GM18861 (cell line): ENCODE measurements at regions not wholly inside any gene's neighbourhood (a gene's known extent, or its start where the extent isn't known, plus 50 kb on each side); places are given as distances from the start of the nearest gene placed in this dataset.
"Not testable (repeated sequence)": the region's sequence is repeated elsewhere in the genome, so short reads cannot be mapped to it uniquely, and the experiment has no call there.

ENCODE experiments used
- ATAC-seq: cut with Tn5 transposase; IDR thresholded peaks from one replicate; pipeline ENCODE4 v1.9.1; 2021; ENCODE audit not compliant: unreplicated experiment

DNA sequence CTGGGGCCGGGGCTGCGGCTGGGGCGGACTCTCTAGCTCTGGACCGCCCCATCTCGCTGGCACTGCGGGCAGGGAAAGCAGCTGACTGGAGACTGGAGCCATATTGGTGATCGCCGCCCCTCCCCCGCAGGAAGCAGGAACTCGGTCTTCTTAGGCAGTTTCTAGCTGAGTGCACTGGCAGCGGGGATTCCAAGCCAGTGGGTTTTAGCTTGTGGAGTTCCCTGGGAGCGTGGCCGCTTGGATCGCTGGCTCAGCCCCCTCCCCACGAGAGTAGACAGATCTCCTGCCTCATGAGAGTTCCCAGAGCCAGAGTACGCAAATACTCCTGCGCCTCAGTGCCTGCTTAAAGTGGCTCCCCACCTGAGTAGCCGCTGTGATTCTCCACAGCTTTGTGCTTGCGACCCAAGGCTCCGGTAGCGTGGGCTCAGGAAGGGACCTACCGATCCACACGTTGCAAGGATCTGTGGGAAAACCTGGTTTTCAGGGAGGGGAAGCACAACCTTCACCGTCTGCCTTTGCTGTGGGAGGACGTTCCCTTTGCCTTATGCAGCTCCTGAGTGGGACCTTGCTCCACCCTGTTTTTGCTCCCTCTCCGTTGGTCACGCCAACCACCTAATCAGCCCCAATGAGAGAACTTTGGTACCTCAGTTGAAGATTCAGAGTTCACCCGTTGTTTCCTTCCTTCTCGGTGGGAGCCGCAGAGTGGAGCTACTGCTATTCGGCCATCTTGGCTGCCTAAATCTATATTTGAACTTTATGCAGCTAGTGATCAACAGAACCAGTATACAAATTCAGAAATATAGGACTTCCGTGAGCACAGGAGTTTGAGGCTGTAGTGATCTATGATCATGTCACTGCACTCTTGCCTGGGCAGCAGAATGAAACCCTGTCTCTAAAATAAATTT lies 803.9 kb upstream of the PCDH10 start:
- ATAC-seq, result no peak

DNA sequence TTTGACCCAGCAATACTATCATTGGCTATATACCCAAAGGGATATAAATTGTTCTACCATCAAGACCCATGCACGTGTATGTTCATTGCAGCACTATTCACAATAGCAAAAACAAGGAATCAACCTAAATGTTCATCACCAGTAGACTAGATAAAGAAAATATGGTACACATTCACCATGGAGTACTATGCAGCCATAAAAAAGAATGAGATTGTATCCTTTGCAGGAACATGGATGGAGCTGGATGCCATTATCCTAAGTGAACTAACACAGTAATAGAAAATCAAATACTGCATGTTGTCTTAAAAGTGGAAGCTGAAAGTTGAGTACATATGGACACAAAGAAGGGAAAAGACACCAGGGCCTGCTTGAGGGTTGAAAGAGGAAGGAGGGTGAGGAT lies 803.1 kb upstream of the PCDH10 start:
- ATAC-seq, result no peak

- ATAC-seq, result not testable (repeated sequence)
Measured at GRCh38 chr4:132351606-132352005, 797.5 kb upstream of the PCDH10 start.

DNA sequence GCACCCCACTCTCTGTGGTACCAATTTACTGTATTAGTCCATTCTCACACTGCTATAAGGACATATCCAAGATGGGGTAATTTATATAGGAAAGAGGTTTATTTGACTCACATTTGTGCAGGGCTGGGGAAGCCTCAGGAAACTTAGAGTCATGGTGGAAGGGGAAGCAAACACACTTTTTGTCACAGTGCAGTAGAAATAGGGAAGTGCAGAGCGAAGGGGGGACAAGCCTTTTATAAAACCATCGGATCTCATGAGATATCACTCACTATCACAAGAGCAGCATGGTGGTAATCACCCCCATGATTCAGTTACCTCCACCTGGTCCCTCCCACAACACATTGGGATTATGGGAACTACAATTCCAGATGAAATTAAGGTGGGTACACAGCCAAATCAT lies 766.9 kb upstream of the PCDH10 start:
- no peak for ATAC-seq

DNA sequence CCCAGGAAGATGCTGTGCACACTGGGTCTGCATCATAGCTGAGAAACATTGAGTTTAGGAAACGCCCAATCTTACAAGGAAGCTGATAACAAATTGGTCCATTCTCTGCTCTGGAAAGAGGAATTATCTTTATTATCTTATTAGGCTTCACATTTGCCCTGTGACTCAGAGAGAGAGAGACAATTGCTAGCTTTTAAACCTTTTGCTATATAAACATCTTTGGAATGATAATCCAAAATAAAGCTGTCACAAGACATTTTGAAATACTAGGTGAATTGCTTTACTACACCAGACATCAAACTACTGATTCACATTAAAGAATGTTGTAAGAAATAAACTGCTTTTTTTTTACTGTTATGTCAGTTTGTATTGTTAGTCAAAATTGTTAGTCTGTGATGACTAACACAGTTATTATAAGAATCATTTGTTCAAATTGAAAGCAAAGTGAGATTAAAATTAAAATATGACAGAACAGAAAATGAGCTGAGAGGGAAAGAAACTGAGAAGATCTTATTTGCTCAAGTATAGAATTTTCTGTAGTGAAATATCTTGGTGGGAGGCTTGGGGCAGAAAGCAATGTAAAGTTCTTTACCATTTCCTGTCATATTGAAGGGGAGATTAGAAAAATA lies 765.4 kb upstream of the PCDH10 start:
- ATAC-seq, result no peak

- no peak for ATAC-seq
Measured at GRCh38 chr4:132384709-132385108, 764.4 kb upstream of the PCDH10 start.

DNA sequence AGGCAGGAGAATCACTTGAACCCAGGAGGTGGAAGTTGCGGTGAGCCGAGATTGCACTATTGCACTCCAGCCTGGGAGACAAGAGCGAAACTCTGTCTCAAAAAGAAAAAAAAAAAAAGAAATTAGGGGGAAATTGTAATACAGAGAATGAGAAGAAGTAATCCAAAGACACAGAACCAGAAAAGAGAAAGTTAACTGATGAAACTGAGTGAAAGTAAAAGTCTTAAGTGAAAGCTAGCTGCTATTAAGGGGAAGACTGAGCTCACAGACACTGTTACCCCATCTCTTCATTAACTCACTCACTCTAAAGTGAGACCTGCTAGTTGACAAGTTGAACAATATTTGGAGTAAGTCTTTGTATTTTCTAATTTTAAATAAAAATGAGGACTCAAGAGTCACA lies 763.0 kb upstream of the PCDH10 start:
- no peak for ATAC-seq

DNA sequence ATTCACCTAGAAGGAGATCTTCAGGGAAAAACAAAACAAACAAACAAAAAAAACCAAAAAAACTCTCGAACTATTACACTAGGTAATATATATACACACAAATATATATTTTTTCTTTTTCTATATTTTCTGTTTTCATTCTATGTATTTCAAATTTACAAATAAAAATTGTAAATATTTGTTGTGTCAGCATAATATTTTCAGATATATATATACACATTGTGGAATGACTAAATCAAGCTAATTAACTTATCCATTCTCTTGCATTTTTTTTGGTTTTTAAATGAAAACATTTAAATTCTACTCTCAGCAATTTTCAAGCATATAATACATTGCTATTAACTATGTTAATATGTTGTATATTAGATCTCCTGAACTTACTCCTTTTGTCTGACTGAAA lies 762.0 kb upstream of the PCDH10 start:
- ATAC-seq, result no peak

GRCh38 chr4:132395561-132395960 lies 753.5 kb upstream of the PCDH10 start:
- ATAC-seq, result no peak

DNA sequence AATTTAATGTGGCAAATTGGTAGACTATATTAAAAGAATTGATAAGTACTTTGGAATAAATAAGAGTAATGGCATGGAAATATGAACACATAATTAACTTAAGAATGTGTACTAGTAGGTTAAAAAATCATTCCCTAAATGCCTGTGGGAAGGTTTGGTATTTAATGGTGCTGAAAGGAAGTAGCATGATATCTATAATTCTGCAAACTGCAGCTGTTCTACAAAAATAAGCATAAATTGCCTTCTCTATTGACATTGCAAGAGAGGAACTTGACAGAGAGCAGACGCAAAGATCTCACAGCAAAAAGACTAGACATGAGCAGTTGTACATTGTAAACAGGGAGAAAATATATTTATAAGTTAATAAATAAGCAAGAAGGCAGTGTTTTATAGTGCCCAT lies 752.5 kb upstream of the PCDH10 start:
- no peak for ATAC-seq

DNA sequence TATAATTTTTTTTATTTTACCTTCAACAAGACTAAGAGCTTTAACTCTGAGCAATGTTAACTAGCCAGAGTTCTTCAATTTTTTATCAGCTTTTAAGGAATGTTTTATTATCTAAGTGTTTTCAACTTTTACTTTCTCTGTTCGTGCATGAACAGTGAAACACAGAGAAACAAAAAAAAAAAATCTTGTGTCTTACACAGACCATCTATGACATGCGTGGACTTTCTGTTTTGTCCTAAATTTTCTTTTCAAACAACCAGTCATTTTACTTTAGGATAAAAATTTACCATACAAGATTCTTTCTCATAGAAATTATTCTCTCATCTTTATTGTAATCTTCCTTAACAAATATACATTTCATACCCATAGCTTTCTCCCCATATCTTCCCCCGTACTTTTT lies 731.9 kb upstream of the PCDH10 start:
- ATAC-seq, result no peak

- ATAC-seq, result no peak
Measured at GRCh38 chr4:132427125-132427524, 722.0 kb upstream of the PCDH10 start.

GRCh38 chr4:132437117-132437516 lies 712.0 kb upstream of the PCDH10 start:
- no peak for ATAC-seq

DNA sequence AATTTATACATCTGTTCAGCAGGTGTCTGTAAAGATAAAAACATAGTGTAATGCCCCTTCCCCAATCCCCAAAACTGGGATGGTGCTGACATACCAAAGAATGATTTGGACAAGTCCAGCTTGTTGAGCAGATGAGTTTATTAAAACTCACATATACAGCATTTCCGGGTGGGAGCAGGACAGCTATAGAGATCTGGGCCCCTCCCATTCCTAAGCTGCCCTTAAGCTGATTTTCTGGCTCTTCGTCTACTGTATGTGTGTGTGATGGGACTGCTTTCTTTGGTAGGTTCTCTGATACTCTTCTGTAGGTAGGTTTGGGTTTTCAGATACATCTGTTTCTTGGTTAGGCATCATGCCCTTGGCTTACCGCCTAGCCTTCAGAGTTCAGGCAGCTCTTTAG lies 703.7 kb upstream of the PCDH10 start:
- ATAC-seq, result no peak

- ATAC-seq, result not testable (repeated sequence)
Measured at GRCh38 chr4:132457987-132458386, 691.1 kb upstream of the PCDH10 start.

- ATAC-seq, result no peak
Measured at GRCh38 chr4:132479543-132479942, 669.6 kb upstream of the PCDH10 start.

DNA sequence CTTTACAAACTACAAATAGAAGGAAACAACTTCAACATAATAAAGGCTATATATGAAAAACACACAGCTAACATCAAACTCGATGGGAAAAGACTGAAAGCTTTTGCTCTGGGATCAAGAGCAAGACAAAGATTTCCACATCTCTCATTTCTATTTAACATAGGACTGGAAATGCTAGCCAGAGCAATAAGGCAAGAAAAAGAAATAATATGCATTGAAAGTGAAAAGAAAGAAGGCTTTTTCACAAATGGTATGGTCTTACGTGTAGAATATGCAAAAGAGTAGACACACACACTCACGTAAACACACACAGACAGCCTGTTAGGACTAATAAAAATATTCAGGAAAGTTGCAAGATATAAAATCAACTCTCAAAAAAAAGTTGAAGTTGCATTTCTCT lies 660.5 kb upstream of the PCDH10 start:
- ATAC-seq, result no peak

GRCh38 chr4:132493476-132493875 lies 655.6 kb upstream of the PCDH10 start:
- ATAC-seq, result no peak

- not testable (repeated sequence) for ATAC-seq
Measured at GRCh38 chr4:132495267-132495812, 653.8 kb upstream of the PCDH10 start.

DNA sequence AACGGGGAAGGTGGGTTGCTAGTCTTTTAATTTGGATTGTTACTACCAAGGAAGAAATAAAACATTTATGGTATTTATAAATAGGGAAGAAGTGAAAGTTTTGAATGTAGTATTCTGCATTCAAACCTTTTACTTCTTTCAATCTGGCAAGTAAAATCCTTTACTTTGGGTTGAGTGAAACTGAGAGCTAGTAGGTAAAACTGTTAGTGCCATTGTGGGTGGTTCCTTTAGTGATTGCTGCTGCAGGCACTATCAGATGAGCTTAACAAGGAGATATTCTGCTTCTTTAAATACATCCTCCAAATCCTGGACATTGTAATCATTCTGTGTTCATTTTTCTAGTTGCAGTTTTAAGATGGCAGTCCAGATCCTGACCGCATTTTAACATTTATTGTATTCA lies 650.9 kb upstream of the PCDH10 start:
- no peak for ATAC-seq

DNA sequence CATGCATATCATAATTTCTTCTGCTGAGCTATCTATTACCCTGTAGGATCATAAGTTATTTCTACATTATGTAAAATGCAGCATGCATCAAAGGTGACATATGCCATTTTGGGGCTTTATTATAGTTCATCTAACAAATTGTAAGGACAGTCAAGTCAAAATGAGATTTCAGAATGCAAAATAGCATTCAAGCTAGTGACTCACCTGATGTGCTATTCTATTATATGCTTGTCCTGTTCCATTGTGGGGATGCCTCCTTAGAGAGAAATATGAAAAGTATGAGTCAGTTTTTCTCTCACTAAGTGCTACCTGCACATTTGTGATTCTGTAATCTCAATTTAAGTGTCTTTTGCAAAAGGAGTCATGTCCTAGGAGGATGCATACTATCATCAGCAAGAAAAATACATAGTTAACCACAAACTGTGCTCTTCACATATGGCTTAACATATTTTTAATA lies 647.0 kb upstream of the PCDH10 start:
- no peak for ATAC-seq

GRCh38 chr4:132504438-132504837 lies 644.7 kb upstream of the PCDH10 start:
- no peak for ATAC-seq
